GM23248 (cell line): ENCODE measurements at regions not wholly inside any gene's neighbourhood (a gene's known extent, or its start where the extent isn't known, plus 50 kb on each side); places are given as distances from the start of the nearest gene placed in this dataset.
"Not testable (repeated sequence)": the region's sequence is repeated elsewhere in the genome, so short reads cannot be mapped to it uniquely, and the experiment has no call there.

Experiments
- DNase-seq: peaks from one replicate; pipeline ENCODE4 v3.0.0-alpha.2; 2015
- H2AFZ ChIP-seq: fragments of 200-600 bp; sonication (generic); 2 replicates; pipeline ENCODE4 v1.6.1; 2016; ENCODE audit warnings: antibody characterized with exemption
- H3F3A ChIP-seq: fragments of 200-600 bp; sonication (generic); 2 replicates; pipeline ENCODE4 v1.6.1; 2016; ENCODE audit warnings: mild to moderate bottlenecking, antibody characterized with exemption, mixed run types; ENCODE audit not compliant: insufficient read depth
- H3K27ac ChIP-seq: fragments of 200-600 bp; sonication (generic); 2 replicates; pipeline ENCODE4 v1.5.1; 2016; ENCODE audit warnings: mild to moderate bottlenecking
- H3K27me3 ChIP-seq: fragments of 200-600 bp; sonication (generic); replicated peaks from 2 replicates; pipeline ENCODE4 v1.6.1; 2016; ENCODE audit warnings: mild to moderate bottlenecking; ENCODE audit not compliant: insufficient read depth
- H3K36me3 ChIP-seq: fragments of 200-600 bp; sonication (generic); 2 replicates; pipeline ENCODE4 v1.6.1; 2016; ENCODE audit warnings: low read depth, mild to moderate bottlenecking
- H3K4me1 ChIP-seq: fragments of 200-600 bp; sonication (generic); 2 replicates; pipeline ENCODE4 v1.6.1; 2016; ENCODE audit warnings: mild to moderate bottlenecking; ENCODE audit not compliant: insufficient read depth
- H3K4me2 ChIP-seq: fragments of 200-600 bp; sonication (generic); one replicate; pipeline ENCODE4 v1.6.1; 2016; ENCODE audit warnings: mild to moderate bottlenecking; ENCODE audit not compliant: unreplicated experiment
- H3K4me3 ChIP-seq: fragments of 200-600 bp; sonication (generic); 2 replicates; pipeline ENCODE4 v1.5.1; 2016; ENCODE audit warnings: mild to moderate bottlenecking
- H3K79me2 ChIP-seq: fragments of 200-600 bp; sonication (generic); 2 replicates; pipeline ENCODE4 v1.6.1; 2016; ENCODE audit warnings: mild to moderate bottlenecking; ENCODE audit not compliant: insufficient read depth
- H3K9ac ChIP-seq: fragments of 200-600 bp; sonication (generic); 2 replicates; pipeline ENCODE4 v1.6.1; 2016; ENCODE audit warnings: mild to moderate bottlenecking
- H3K9me2 ChIP-seq: fragments of 200-600 bp; sonication (generic); 2 replicates; pipeline ENCODE4 v1.6.1; 2016; ENCODE audit warnings: mixed run types, mild to moderate bottlenecking, moderate library complexity; ENCODE audit not compliant: insufficient read depth
- H3K9me3 ChIP-seq: fragments of 200-600 bp; sonication (generic); one replicate; pipeline ENCODE4 v1.6.1; 2017; ENCODE audit warnings: low read depth
- H4K20me1 ChIP-seq: fragments of 200-600 bp; sonication (generic); 2 replicates; pipeline ENCODE4 v1.6.0; 2016; ENCODE audit not compliant: insufficient read depth
- EZH2 ChIP-seq: fragments of 200-600 bp; sonication (generic); IDR thresholded peaks from 2 replicates; pipeline ENCODE4 v1.6.1; 2018; ENCODE audit warnings: antibody characterized with exemption, mild to moderate bottlenecking; ENCODE audit not compliant: insufficient read depth, poor library complexity, severe bottlenecking
- EZH2phosphoT487 ChIP-seq: fragments of 200-600 bp; sonication (generic); IDR thresholded peaks from 2 replicates; pipeline ENCODE4 v1.6.1; 2018; ENCODE audit warnings: antibody characterized with exemption, moderate library complexity, mild to moderate bottlenecking, low read depth; ENCODE audit not compliant: insufficient read depth
- WGBS, 2 experiments: methylation state at CpG; one replicate each; pipeline ENCODE4 v1.1.6; 2015 to 2017; ENCODE audit warnings: low lambda C conversion rate in 2 of 2, low coverage in 1 of 2; ENCODE audit errors: missing lambda C conversion rate in 2 of 2; 5-methylcytosine and 5-hydroxymethylcytosine counted together
- in situ Hi-C: fragments of 300-500 bp; cut with MboI; formaldehyde crosslinking; loops from 2 replicates; pipeline ENCODE4 v1.15.0; 2020

DNA sequence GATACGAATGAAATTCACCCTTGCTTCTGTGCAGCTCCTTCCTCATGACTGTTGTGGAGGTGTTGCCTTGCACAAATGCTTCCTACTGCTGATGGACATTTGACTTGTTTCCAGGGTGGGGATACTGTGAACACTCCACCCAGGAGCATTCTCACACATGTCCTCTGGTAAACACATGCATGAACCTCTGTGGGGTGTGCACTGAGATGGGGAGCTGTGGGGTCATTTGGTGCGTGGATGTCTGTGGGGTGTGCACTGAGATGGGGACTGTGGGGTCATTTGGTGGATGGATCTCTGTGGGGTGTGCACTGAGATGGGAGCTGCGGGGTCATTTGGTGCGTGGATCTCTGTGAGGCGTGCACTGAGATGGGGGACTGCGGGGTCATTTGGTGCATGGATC is 72.9 kb upstream of the IRX4 start:
- H3K27me3 ChIP-seq = no peaks in the 10 kb centered on the region
- H3F3A ChIP-seq = no peaks in the 10 kb centered on the region
- in situ Hi-C loops = no loop called here
- no peak overlapping the region for H2AFZ ChIP-seq
- no peaks in the 10 kb centered on the region for H3K4me1 ChIP-seq
- no peak overlapping the region for H3K9ac ChIP-seq
- no peaks in the 10 kb centered on the region for H3K9me2 ChIP-seq
- no peak overlapping the region for H3K4me3 ChIP-seq
- no peaks in the 10 kb centered on the region for H3K9me3 ChIP-seq
- no peak for DNase-seq
- 63 to 74% methylated on average over 6 of the region's 6 CpGs for WGBS, 2 experiments
- H3K4me2 ChIP-seq = no peak overlapping the region
- no peaks in the 10 kb centered on the region for H3K79me2 ChIP-seq
- TF ChIP-seq EZH2phosphoT487 (no peak), EZH2 (no peak)
- H3K36me3 ChIP-seq = no peaks in the 10 kb centered on the region
- no peak overlapping the region for H3K27ac ChIP-seq
- H4K20me1 ChIP-seq = no peaks in the 10 kb centered on the region

DNA sequence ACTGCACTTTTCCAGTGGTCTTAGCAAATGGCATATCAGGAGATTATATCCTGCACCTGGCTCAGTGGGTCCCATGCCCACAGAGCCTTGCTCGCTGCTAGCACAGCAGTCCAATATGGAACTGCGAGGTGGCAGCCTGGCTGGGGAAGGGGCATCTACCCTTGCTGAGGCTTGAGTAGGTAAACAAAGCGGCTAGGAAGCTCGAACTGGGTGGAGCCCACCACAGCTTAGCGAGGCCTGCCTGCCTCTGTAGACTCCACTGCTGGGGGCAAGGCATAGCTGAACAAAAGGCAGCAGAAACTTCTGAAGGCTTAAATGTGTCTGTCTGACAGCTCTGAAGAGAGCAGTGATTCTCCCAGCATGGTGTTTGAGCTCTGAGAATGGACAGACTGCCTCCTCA is 71.0 kb upstream of the IRX4 start:
- H4K20me1 ChIP-seq, H3K36me3 ChIP-seq, H2AFZ ChIP-seq, in situ Hi-C loops, H3K4me2 ChIP-seq, H3K4me3 ChIP-seq, H3K9ac ChIP-seq, H3K9me2 ChIP-seq, H3K27me3 ChIP-seq, H3K27ac ChIP-seq, H3K4me1 ChIP-seq, H3K9me3 ChIP-seq, H3K79me2 ChIP-seq, DNase-seq, H3F3A ChIP-seq: not testable (repeated sequence)
- WGBS, 2 experiments = 21 to 32% methylated on average over 5 of the region's 5 CpGs

DNA sequence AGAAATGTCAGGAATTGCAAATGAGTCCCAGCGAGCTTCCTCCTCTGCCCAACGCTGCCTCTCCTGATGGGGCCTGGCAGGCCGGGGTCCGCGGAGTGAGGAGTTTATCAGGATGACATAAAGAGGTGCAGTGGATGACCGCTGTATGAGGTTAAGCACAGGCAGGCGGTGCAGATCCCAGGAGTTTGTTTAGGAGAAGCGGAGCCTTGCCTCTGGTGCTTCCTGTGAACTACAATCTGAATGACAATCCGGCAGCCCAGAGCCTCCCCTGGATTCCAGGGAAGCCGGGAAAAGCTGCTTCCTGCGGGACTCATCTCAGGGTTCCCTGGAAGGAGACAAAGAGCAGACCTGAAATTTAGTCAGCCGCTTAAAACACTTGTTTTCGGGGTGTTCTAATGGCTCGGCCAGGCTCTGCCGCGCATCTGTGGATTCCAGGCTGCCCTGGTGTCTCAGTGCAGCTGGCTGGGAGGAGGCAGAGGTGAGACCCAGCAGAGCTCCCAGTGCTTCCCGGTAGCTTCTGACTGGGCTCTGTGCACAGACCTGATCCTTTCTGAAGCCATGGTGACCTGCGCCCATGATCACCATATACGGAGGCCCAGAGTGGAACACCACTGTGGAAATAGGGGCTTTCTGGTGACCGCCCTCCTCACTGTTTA is 69.8 kb upstream of the IRX4 start:
- no peak overlapping the region for H3K4me2 ChIP-seq
- TF ChIP-seq EZH2 = no peak
- no peak for TF ChIP-seq EZH2phosphoT487
- H3K9me3 ChIP-seq = no peaks in the 10 kb centered on the region
- no peaks in the 10 kb centered on the region for H4K20me1 ChIP-seq
- no peaks in the 10 kb centered on the region for H3K36me3 ChIP-seq
- H3K4me1 ChIP-seq = no peaks in the 10 kb centered on the region
- H3K9me2 ChIP-seq = no peaks in the 10 kb centered on the region
- H3K27ac ChIP-seq = no peak overlapping the region
- H3K27me3 ChIP-seq = no peaks in the 10 kb centered on the region
- H3K79me2 ChIP-seq = no peaks in the 10 kb centered on the region
- in situ Hi-C loops = no loop called here
- no peak overlapping the region for H3K4me3 ChIP-seq
- no peak overlapping the region for H3K9ac ChIP-seq
- H2AFZ ChIP-seq = no peak overlapping the region
- no peaks in the 10 kb centered on the region for H3F3A ChIP-seq
- 65 to 70% methylated on average over 20 of the region's 20 CpGs for WGBS, 2 experiments
- no peak for DNase-seq

DNA sequence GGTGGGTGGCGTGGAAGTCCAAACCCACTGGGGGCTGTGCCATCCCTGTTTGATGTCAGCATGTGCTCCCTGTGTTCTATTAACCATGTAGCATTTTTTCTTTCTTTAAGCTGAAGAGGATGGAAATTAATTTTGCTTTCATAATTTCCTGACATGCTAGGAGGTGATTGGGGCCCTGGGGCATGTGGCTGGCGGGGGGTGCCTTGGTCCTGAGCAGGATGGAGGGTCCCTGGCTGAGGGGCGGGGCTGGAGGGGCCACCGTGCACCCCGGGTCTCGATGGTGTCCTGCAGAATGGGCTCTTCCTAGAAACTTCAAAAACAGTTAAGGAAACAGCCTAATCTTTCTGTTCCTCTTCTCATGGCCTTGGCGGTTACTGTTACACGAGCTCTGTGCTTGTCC is 69.3 kb upstream of the IRX4 start:
- H3F3A ChIP-seq = no peaks in the 10 kb centered on the region
- H4K20me1 ChIP-seq = no peaks in the 10 kb centered on the region
- H2AFZ ChIP-seq = no peak overlapping the region
- H3K4me1 ChIP-seq = no peaks in the 10 kb centered on the region
- WGBS, 2 experiments = 57 to 58% methylated on average over 8 of the region's 8 CpGs
- no peak overlapping the region for H3K27ac ChIP-seq
- no peak for TF ChIP-seq EZH2
- no peak for TF ChIP-seq EZH2phosphoT487
- in situ Hi-C loops = no loop called here
- no peaks in the 10 kb centered on the region for H3K9me3 ChIP-seq
- DNase-seq = no peak
- H3K4me2 ChIP-seq = no peak overlapping the region
- no peak overlapping the region for H3K4me3 ChIP-seq
- H3K9me2 ChIP-seq = no peaks in the 10 kb centered on the region
- no peaks in the 10 kb centered on the region for H3K27me3 ChIP-seq
- no peaks in the 10 kb centered on the region for H3K79me2 ChIP-seq
- H3K36me3 ChIP-seq = no peaks in the 10 kb centered on the region
- H3K9ac ChIP-seq = no peak overlapping the region
